ENCODE measurements at regions not wholly inside any gene's neighbourhood (a gene's known extent, or its start where the extent isn't known, plus 50 kb on each side); places are given as distances from the start of the nearest gene placed in this dataset.
"Not testable (repeated sequence)": the region's sequence is repeated elsewhere in the genome, so short reads cannot be mapped to it uniquely, and the experiment has no call there.

DNA sequence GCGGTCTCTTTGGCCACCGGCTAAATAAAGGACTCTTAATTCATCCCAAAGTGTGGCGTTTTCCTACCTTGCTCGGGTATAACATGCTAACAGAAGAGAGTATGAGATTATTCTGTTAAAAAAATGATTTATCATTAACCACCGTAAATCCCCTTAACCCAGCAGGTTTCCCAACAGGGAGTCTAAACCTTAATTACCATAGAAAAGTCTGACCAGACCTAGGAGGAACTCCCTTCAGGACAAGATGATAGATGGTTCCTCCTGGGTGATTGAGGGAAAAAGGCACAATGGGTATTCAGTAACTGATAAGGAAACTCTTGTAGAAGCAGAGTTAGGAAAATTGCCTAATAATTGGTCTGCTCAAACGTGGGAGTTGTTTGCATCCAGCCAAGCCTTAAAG, 193.7 kb downstream of the ZNF737 start:
- TF ChIP-seq, protein P1, sequence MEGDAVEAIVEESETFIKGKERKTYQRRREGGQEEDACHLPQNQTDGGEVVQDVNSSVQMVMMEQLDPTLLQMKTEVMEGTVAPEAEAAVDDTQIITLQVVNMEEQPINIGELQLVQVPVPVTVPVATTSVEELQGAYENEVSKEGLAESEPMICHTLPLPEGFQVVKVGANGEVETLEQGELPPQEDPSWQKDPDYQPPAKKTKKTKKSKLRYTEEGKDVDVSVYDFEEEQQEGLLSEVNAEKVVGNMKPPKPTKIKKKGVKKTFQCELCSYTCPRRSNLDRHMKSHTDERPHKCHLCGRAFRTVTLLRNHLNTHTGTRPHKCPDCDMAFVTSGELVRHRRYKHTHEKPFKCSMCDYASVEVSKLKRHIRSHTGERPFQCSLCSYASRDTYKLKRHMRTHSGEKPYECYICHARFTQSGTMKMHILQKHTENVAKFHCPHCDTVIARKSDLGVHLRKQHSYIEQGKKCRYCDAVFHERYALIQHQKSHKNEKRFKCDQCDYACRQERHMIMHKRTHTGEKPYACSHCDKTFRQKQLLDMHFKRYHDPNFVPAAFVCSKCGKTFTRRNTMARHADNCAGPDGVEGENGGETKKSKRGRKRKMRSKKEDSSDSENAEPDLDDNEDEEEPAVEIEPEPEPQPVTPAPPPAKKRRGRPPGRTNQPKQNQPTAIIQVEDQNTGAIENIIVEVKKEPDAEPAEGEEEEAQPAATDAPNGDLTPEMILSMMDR (IDR thresholded peaks at IDR 0.05; ENCODE audit: insufficient read depth in 1 of 2, low read depth in 1 of 2, low read length in 1 of 2, severe bottlenecking in 1 of 2, unreplicated experiment in 1 of 2) = no peak

DNA sequence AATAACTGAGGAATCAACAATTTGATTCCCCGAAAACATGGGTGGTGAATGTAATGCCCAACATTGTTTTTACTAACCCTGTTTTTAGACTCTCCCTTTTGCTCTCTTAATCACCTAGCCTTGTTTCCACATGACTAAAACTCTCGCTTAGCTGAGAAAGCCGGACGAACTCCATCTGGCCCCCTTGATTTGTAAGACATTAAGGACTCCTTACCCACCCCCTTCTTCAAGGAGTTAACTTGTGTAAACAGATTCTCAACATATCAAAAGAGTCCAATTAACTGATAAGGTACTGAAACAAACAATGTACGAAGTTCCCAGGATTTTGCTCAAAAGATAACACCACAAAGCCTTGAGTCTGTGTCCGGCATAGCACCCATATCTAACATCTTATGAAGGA, 194.3 kb downstream of the ZNF737 start:
- DNase-seq; intact Hi-C loops (cut with micrococcal nuclease; ENCODE audit: unreplicated experiment); H3K4me1 ChIP-seq; H3K27me3 Mint-ChIP-seq (ENCODE audit: insufficient read depth, unreplicated experiment); H3K36me3 ChIP-seq (ENCODE audit: control insufficient read depth, insufficient read depth, low read length); H3K27me3 ChIP-seq (replicated peaks; ENCODE audit: control insufficient read depth, insufficient read depth, low read length); BruUV-seq (replicated peaks); CTCF ChIA-PET; H3K4me3 Mint-ChIP-seq (ENCODE audit: unreplicated experiment); H3K4me1 Mint-ChIP-seq (ENCODE audit: low read depth, unreplicated experiment); H3K4me3 ChIP-seq (ENCODE audit: low read depth, low read length); H3K36me3 Mint-ChIP-seq (ENCODE audit: insufficient read depth, unreplicated experiment); H3K27ac Mint-ChIP-seq (ENCODE audit: unreplicated experiment); POLR2A ChIA-PET; H3K9me3 ChIP-seq: not testable (repeated sequence)
- H3K9me3 Mint-ChIP-seq (ENCODE audit: unreplicated experiment) = peaks cover 26% of the 10 kb centered on the region

More for the DNA sequence above, 193.7 kb downstream of the ZNF737 start:
- H3K36me3 Mint-ChIP-seq (ENCODE audit: insufficient read depth, unreplicated experiment) = no peaks in the 10 kb centered on the region
- intact Hi-C loops (cut with micrococcal nuclease; ENCODE audit: unreplicated experiment) = no loop called here
- H3K27me3 Mint-ChIP-seq (ENCODE audit: insufficient read depth, unreplicated experiment) = no peaks in the 10 kb centered on the region
- peaks cover 26% of the 10 kb centered on the region for H3K9me3 Mint-ChIP-seq (ENCODE audit: unreplicated experiment)
- Histone ChIP-seq H3K27me3 (replicated peaks; ENCODE audit: control insufficient read depth, insufficient read depth, low read length) (no peaks in the 10 kb centered on the region), H3K36me3 (ENCODE audit: control insufficient read depth, insufficient read depth, low read length) (no peaks in the 10 kb centered on the region), H3K4me1 (no peaks in the 10 kb centered on the region), H3K4me3 (ENCODE audit: low read depth, low read length) (no peak overlapping the region), H3K9me3 (no peaks in the 10 kb centered on the region)
- no peaks in the 10 kb centered on the region for H3K4me1 Mint-ChIP-seq (ENCODE audit: low read depth, unreplicated experiment)
- CTCF ChIA-PET = no interaction called here
- H3K4me3 Mint-ChIP-seq (ENCODE audit: unreplicated experiment) = no peak overlapping the region
- no peak overlapping the region for H3K27ac Mint-ChIP-seq (ENCODE audit: unreplicated experiment)
- POLR2A ChIA-PET = no interaction called here
- no peak for DNase-seq
- BruUV-seq (replicated peaks) = no TSS peak

DNA sequence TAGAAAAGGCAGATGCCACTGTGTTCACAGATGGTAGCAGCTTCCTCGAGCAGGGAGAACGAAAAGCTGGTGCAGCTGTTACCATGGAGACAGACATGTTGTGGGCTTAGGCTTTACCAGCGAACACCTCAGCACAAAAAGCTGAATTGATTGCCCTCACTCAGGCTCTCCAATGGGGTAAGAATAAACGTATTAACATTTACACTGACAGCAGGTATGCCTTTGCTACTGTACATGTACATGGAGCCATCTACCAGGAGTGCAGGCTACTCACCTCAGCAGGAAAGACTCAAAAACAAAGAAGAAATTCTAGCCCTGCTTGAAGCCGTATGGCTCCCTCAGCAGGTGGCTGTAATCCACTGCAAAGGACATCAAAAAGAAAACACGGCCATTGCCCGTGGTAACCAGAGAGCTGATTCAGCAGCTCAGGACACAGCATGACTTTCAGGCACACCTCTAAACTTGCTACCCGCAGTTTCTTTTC, 197.7 kb downstream of the ZNF737 start:
- Histone ChIP-seq H3K36me3 (ENCODE audit: control insufficient read depth, insufficient read depth, low read length) (no peaks in the 10 kb centered on the region), H3K4me3 (ENCODE audit: low read depth, low read length) (no peak overlapping the region), H3K4me1 (no peaks in the 10 kb centered on the region), H3K27me3 (replicated peaks; ENCODE audit: control insufficient read depth, insufficient read depth, low read length) (no peaks in the 10 kb centered on the region), H3K9me3 (no peaks in the 10 kb centered on the region)
- Mint-ChIP-seq H3K27ac (ENCODE audit: unreplicated experiment) (no peak overlapping the region), H3K27me3 (ENCODE audit: insufficient read depth, unreplicated experiment) (no peaks in the 10 kb centered on the region), H3K36me3 (ENCODE audit: insufficient read depth, unreplicated experiment) (no peaks in the 10 kb centered on the region), H3K4me3 (ENCODE audit: unreplicated experiment) (no peak overlapping the region), H3K9me3 (ENCODE audit: unreplicated experiment) (peaks cover 31% of the 10 kb centered on the region), H3K4me1 (ENCODE audit: low read depth, unreplicated experiment) (no peaks in the 10 kb centered on the region)
- TF ChIP-seq, protein P1 (IDR thresholded peaks at IDR 0.05; ENCODE audit: insufficient read depth in 1 of 2, low read depth in 1 of 2, low read length in 1 of 2, severe bottlenecking in 1 of 2, unreplicated experiment in 1 of 2) = no peak
- ChIA-PET CTCF (no interaction called here), POLR2A (no interaction called here)
- no peak for DNase-seq
- no TSS peak for BruUV-seq (replicated peaks)
- intact Hi-C loops (cut with micrococcal nuclease; ENCODE audit: unreplicated experiment) = no loop called here

DNA sequence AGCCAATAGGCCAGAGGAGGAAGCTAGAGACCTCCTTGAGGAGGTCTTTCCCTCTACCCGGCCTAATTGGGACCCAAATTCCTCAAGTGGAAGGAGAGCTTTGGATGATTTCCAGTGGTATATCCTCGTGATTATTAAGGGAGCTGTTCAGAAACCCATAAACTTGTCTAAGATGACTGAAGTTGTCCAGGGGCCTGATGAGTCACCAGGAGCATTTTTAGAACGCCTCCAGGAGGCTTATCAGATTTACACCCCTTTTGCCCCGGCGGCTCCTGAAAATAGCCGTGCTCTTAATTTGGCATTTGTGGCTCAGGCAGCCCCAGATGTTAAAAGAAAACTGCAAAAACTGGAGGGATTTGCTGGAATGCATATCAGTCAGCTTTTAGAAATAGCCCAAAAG, 198.1 kb downstream of the ZNF486 start:
- no TSS peak for BruUV-seq (replicated peaks)
- POLR2A ChIA-PET = no interaction called here
- TF ChIP-seq, protein P1 (IDR thresholded peaks at IDR 0.05; ENCODE audit: insufficient read depth in 1 of 2, low read depth in 1 of 2, low read length in 1 of 2, severe bottlenecking in 1 of 2, unreplicated experiment in 1 of 2) = no peak
- DNase-seq = no peak
- Mint-ChIP-seq H3K4me1 (ENCODE audit: low read depth, unreplicated experiment) (no peaks in the 10 kb centered on the region), H3K27ac (ENCODE audit: unreplicated experiment) (no peak overlapping the region), H3K27me3 (ENCODE audit: insufficient read depth, unreplicated experiment) (no peaks in the 10 kb centered on the region), H3K4me3 (ENCODE audit: unreplicated experiment) (no peak overlapping the region), H3K9me3 (ENCODE audit: unreplicated experiment) (peaks cover 41% of the 10 kb centered on the region), H3K36me3 (ENCODE audit: insufficient read depth, unreplicated experiment) (no peaks in the 10 kb centered on the region)
- Histone ChIP-seq H3K4me3 (ENCODE audit: low read depth, low read length) (no peak overlapping the region), H3K9me3 (no peaks in the 10 kb centered on the region), H3K27me3 (replicated peaks; ENCODE audit: control insufficient read depth, insufficient read depth, low read length) (no peaks in the 10 kb centered on the region), H3K4me1 (no peaks in the 10 kb centered on the region), H3K36me3 (ENCODE audit: control insufficient read depth, insufficient read depth, low read length) (no peaks in the 10 kb centered on the region)
- intact Hi-C loops (cut with micrococcal nuclease; ENCODE audit: unreplicated experiment) = no loop called here
- CTCF ChIA-PET = no interaction called here

Measured in Caco-2 (cell line).